ENCODE measurements at regions not wholly inside any gene's neighbourhood (a gene's known extent, or its start where the extent isn't known, plus 50 kb on each side); places are given as distances from the start of the nearest gene placed in this dataset.

GRCh38 chr2:45195916-45196315 is 186.7 kb upstream of the SIX2 start:
- TF ChIP-seq CTCF (IDR thresholded peaks at IDR 0.05) (no peak), POLR2A (IDR thresholded peaks at IDR 0.05) (no peak)

All from testis (tissue), 2 donors.